ENCODE measurements at regions not wholly inside any gene's neighbourhood (a gene's known extent, or its start where the extent isn't known, plus 50 kb on each side); places are given as distances from the start of the nearest gene placed in this dataset.

GRCh38 chr1:38455829-38456530 is 403.6 kb downstream of the RRAGC start:
- intact Hi-C loops (cut with DNase I; ENCODE audit: low total_unique reads) = loop anchor here (5.0 kb wide), 1 partner anchor 34 kb away; no protein-coding TSS in a partner anchor
- Histone ChIP-seq H3K4me3 (no peak overlapping the region), H3K27me3 (no peaks in the 10 kb centered on the region), H3K27ac (no peak overlapping the region), H3K4me1 (no peaks in the 10 kb centered on the region), H3K36me3 (no peaks in the 10 kb centered on the region), H3K9me3 (no peaks in the 10 kb centered on the region)
- no peak for DNase-seq (ENCODE audit: low spot score in 2 of 2)
- TF ChIP-seq CTCF (IDR thresholded peaks at IDR 0.05) = no peak
- TF ChIP-seq POLR2AphosphoS5 (IDR thresholded peaks at IDR 0.05) = no peak
- no peak for TF ChIP-seq POLR2A (IDR thresholded peaks at IDR 0.05)

GRCh38 chr1:38454749-38455441 is 404.7 kb downstream of the RRAGC start:
- DNase-seq (ENCODE audit: low spot score in 2 of 2) = no peak
- Histone ChIP-seq H3K4me1 (no peaks in the 10 kb centered on the region), H3K27me3 (no peaks in the 10 kb centered on the region), H3K36me3 (no peaks in the 10 kb centered on the region), H3K9me3 (no peaks in the 10 kb centered on the region), H3K27ac (no peak overlapping the region), H3K4me3 (no peak overlapping the region)
- TF ChIP-seq POLR2A (IDR thresholded peaks at IDR 0.05) (no peak), POLR2AphosphoS5 (IDR thresholded peaks at IDR 0.05) (no peak), CTCF (IDR thresholded peaks at IDR 0.05) (no peak)
- intact Hi-C loops (cut with DNase I; ENCODE audit: low total_unique reads) = loop anchor here (5.0 kb wide), 1 partner anchor 33 kb away; no protein-coding TSS in a partner anchor

- DNase-seq (ENCODE audit: low spot score in 2 of 2) = no peak
- TF ChIP-seq POLR2A (IDR thresholded peaks at IDR 0.05) = no peak
- no peak for TF ChIP-seq CTCF (IDR thresholded peaks at IDR 0.05)
- no peak for TF ChIP-seq POLR2AphosphoS5 (IDR thresholded peaks at IDR 0.05)
- Histone ChIP-seq H3K36me3 (no peaks in the 10 kb centered on the region), H3K4me1 (no peaks in the 10 kb centered on the region), H3K4me3 (no peak overlapping the region), H3K27ac (no peak overlapping the region), H3K27me3 (no peaks in the 10 kb centered on the region), H3K9me3 (no peaks in the 10 kb centered on the region)
- intact Hi-C loops (cut with DNase I; ENCODE audit: low total_unique reads) = no loop called here
Measured at GRCh38 chr1:38454236-38454635, 405.3 kb downstream of the RRAGC start.

GRCh38 chr1:38452246-38452645 is 405.7 kb upstream of the POU3F1 start:
- H3K27me3 ChIP-seq = no peaks in the 10 kb centered on the region
- H3K9me3 ChIP-seq = no peaks in the 10 kb centered on the region
- H3K27ac ChIP-seq = no peak overlapping the region
- intact Hi-C loops (cut with DNase I; ENCODE audit: low total_unique reads) = no loop called here
- DNase-seq (ENCODE audit: low spot score in 2 of 2) = no peak
- H3K4me1 ChIP-seq = no peaks in the 10 kb centered on the region
- TF ChIP-seq POLR2AphosphoS5 (IDR thresholded peaks at IDR 0.05) (no peak), POLR2A (IDR thresholded peaks at IDR 0.05) (no peak), CTCF (IDR thresholded peaks at IDR 0.05) (no peak)
- no peak overlapping the region for H3K4me3 ChIP-seq
- no peaks in the 10 kb centered on the region for H3K36me3 ChIP-seq

- DNase-seq (ENCODE audit: low spot score in 2 of 2) = no peak
- Histone ChIP-seq H3K4me3 (no peak overlapping the region), H3K27me3 (no peaks in the 10 kb centered on the region), H3K27ac (no peak overlapping the region), H3K4me1 (no peaks in the 10 kb centered on the region), H3K36me3 (no peaks in the 10 kb centered on the region), H3K9me3 (no peaks in the 10 kb centered on the region)
- TF ChIP-seq POLR2AphosphoS5 (IDR thresholded peaks at IDR 0.05) (no peak), POLR2A (IDR thresholded peaks at IDR 0.05) (no peak), CTCF (IDR thresholded peaks at IDR 0.05) (no peak)
- intact Hi-C loops (cut with DNase I; ENCODE audit: low total_unique reads) = no loop called here
Measured at GRCh38 chr1:38451541-38451993, 405.0 kb upstream of the POU3F1 start.

Data from breast epithelium (tissue), 4 donors.